K562 (cell line): ENCODE measurements at regions not wholly inside any gene's neighbourhood (a gene's known extent, or its start where the extent isn't known, plus 50 kb on each side); places are given as distances from the start of the nearest gene placed in this dataset.
"Not testable (repeated sequence)": the region's sequence is repeated elsewhere in the genome, so short reads cannot be mapped to it uniquely, and the experiment has no call there.

Source experiments
- ATAC-seq: fragments of 200-7000 bp; cut with Tn5 transposase; 3 replicates; pipeline ENCODE4 v1.9.1; 2020; ENCODE audit warnings: moderate library complexity
- BruUV-seq: library from RNA; stranded (reverse); fragments of 400-500 nt; replicated peaks from 2 replicates; lab custom pipeline; 2021; lab: Mats Ljungman, UMichigan
- CTCF ChIA-PET: fragments of 300-600 bp; formaldehyde crosslinking; extraction: SDS; loops from one replicate; lab custom pipeline; 2021; ENCODE audit warnings: low intra/inter-chr PET ratio; lab: Yijun Ruan, JAX
- POLR2A ChIA-PET: fragments of 300-600, 350-650 bp; sonication (Branson Sonifier 250); formaldehyde crosslinking; extraction: SDS; loops from one replicate; lab custom pipeline; 2021; ENCODE audit warnings: antibody characterized with exemption, inconsistent platforms; lab: Yijun Ruan, JAX
- DNase-seq, 4 experiments: peaks; one replicate each; pipeline versions ENCODE4 v3.0.0 to v3.0.0-alpha.2; 2011 to 2018; ENCODE audit warnings: low spot score in 3 of 4, mixed read lengths in 3 of 4; ENCODE audit errors: extremely low read depth in 1 of 4
- FAIRE-seq: peaks from 2 replicates; lab custom pipeline; 2011; peaks lifted over from hg19 to GRCh38; lab: Jason Lieb, UNC
- H2AFZ ChIP-seq: 2 replicates; pipeline ENCODE4 v1.6.0; 2011; ENCODE audit warnings: low read depth, low read length, control low read depth, inconsistent platforms
- H3K27ac ChIP-seq: fragments of 200-600 bp; 3 replicates; pipeline ENCODE4 v1.8.0; 2011; ENCODE audit warnings: low read depth, mild to moderate bottlenecking, control low read depth, inconsistent platforms, low read length, moderate library complexity, mixed read lengths; ENCODE audit errors: extremely low read depth
- H3K27me3 ChIP-seq, 2 experiments: fragments of 300-600 bp in 1 of 2; 2 replicates in 1 of 2; 3 replicates in 1 of 2; pipeline versions ENCODE4 v1.6.0 to v1.8.0; 2011; ENCODE audit warnings: inconsistent platforms in 2 of 2, low read length in 2 of 2, mild to moderate bottlenecking in 1 of 2, mixed read lengths in 1 of 2, moderate library complexity in 1 of 2; ENCODE audit not compliant: control insufficient read depth in 2 of 2, insufficient read depth in 2 of 2
- H3K36me3 ChIP-seq: fragments of 300-600 bp; 3 replicates; pipeline ENCODE4 v1.8.0; 2011; ENCODE audit warnings: mild to moderate bottlenecking, low read length, inconsistent platforms; ENCODE audit not compliant: control insufficient read depth, insufficient read depth
- H3K4me1 ChIP-seq, 2 experiments: fragments of 200-600 bp in 1 of 2; replicated peaks in 1 of 2; 2 replicates in 1 of 2; 3 replicates in 1 of 2; pipeline versions ENCODE4 v1.5.1 to v1.8.0; 2011; ENCODE audit warnings: inconsistent platforms in 2 of 2, low read length in 2 of 2, mild to moderate bottlenecking in 1 of 2, mixed read lengths in 1 of 2, moderate library complexity in 1 of 2; ENCODE audit not compliant: control insufficient read depth in 2 of 2, insufficient read depth in 2 of 2
- H3K4me2 ChIP-seq: 2 replicates; pipeline ENCODE4 v1.6.1; 2011; ENCODE audit warnings: low read length, control low read depth, inconsistent platforms, mixed read lengths; ENCODE audit not compliant: insufficient read depth
- H3K4me3 ChIP-seq: fragments of 200-600 bp; sonication (generic), shearing (Covaris generic); 2 replicates; pipeline ENCODE4 v1.5.1; 2016; ENCODE audit warnings: control low read depth, inconsistent platforms
- H3K79me2 ChIP-seq: fragments of 200-600 bp; 3 replicates; pipeline ENCODE4 v1.8.0; 2011; ENCODE audit warnings: low read length, inconsistent platforms; ENCODE audit not compliant: control insufficient read depth, insufficient read depth
- H3K9ac ChIP-seq, 2 experiments: 2 replicates each; pipeline versions ENCODE4 v1.6.0 to v1.6.1; 2011; ENCODE audit warnings: low read depth in 2 of 2, low read length in 2 of 2, control low read depth in 1 of 2, inconsistent platforms in 1 of 2, mild to moderate bottlenecking in 1 of 2, mixed read lengths in 1 of 2; ENCODE audit not compliant: insufficient read depth in 1 of 2
- H3K9me1 ChIP-seq: one replicate; pipeline ENCODE4 v1.6.0; 2011; ENCODE audit warnings: inconsistent platforms, mild to moderate bottlenecking, low read length, moderate library complexity; ENCODE audit not compliant: control insufficient read depth, insufficient read depth
- H3K9me3 ChIP-seq: replicated peaks from 2 replicates; pipeline ENCODE4 v1.5.1; 2011; ENCODE audit warnings: low read depth, low read length, inconsistent platforms; ENCODE audit not compliant: control insufficient read depth, insufficient read depth
- H4K20me1 ChIP-seq: replicated peaks from 2 replicates; pipeline ENCODE4 v1.6.1; 2011; ENCODE audit warnings: low read length, inconsistent platforms, mixed read lengths; ENCODE audit not compliant: control insufficient read depth, insufficient read depth
- CHD2 ChIP-seq: IDR thresholded peaks from 2 replicates; pipeline ENCODE4 v1.6.1; 2011; ENCODE audit warnings: low read depth, low read length
- TFAM ChIP-seq: fragments of 250-450 bp; sonication (Bioruptor Pico); conservative IDR thresholded peaks from 2 replicates; pipeline ENCODE4 v1.5.0; 2021; ENCODE audit warnings: mild to moderate bottlenecking, moderate library complexity
- TGIF2 ChIP-seq: sonication (generic); formaldehyde crosslinking; IDR thresholded peaks from 2 replicates; pipeline ENCODE4 v1.8.1; 2022; ENCODE audit warnings: mild to moderate bottlenecking, missing genetic modification reagents, moderate library complexity
- ZNF57 ChIP-seq: fragments of 450-650 bp; formaldehyde crosslinking; IDR thresholded peaks from 2 replicates; pipeline ENCODE4 v1.4.0; 2020; ENCODE audit warnings: mild to moderate bottlenecking, moderate library complexity
- ZNF644 ChIP-seq: fragments of 200-800 bp; sonication (Bioruptor generic); IDR thresholded peaks from 2 replicates; pipeline ENCODE4 v1.6.1; 2016; ENCODE audit warnings: low read depth, missing genetic modification characterization, missing compliant biosample characterization
- WGBS: fragments of 100-300 bp; shearing (Covaris generic); methylation state at CpG from one replicate; pipeline ENCODE4 v1.1.6; 2016; ENCODE audit warnings: low coverage, mixed read lengths; ENCODE audit not compliant: insufficient coverage; ENCODE audit errors: missing lambda C conversion rate; 5-methylcytosine and 5-hydroxymethylcytosine counted together
- in situ Hi-C: fragments of 300-500 bp; cut with MboI; formaldehyde crosslinking; loops from 4 replicates; pipeline ENCODE4 v1.15.0; 2018; ENCODE audit warnings: inconsistent platforms, mixed read lengths
- intact Hi-C: fragments of 100-400 bp; cut with micrococcal nuclease; formaldehyde crosslinking; loops from 2 replicates; pipeline ENCODE4 v1.14.2; 2022

- H2AFZ ChIP-seq, POLR2A ChIA-PET, intact Hi-C loops, H3K27me3 ChIP-seq, in situ Hi-C loops, H3K4me1 ChIP-seq, H3K27ac ChIP-seq, H3K4me3 ChIP-seq, DNase-seq, H3K36me3 ChIP-seq, H3K9ac ChIP-seq, FAIRE-seq, H3K4me2 ChIP-seq, H3K9me1 ChIP-seq, ATAC-seq, H3K79me2 ChIP-seq, CTCF ChIA-PET, H4K20me1 ChIP-seq, H3K9me3 ChIP-seq, BruUV-seq: not testable (repeated sequence)
- 2% methylated on average over 9 of the region's 10 CpGs for WGBS
Observed at GRCh38 chr7:46590918-46591905, 670.1 kb upstream of the IGFBP3 start.

- no peaks in the 10 kb centered on the region for H3K9me1 ChIP-seq
- WGBS, result 1% methylated on average over 5 of the region's 5 CpGs
- no peak for ATAC-seq
- POLR2A ChIA-PET, result no interaction called here
- no peaks in the 10 kb centered on the region for H3K4me1 ChIP-seq
- no peaks in the 10 kb centered on the region for H3K27me3 ChIP-seq
- H3K79me2 ChIP-seq, result no peaks in the 10 kb centered on the region
- H3K36me3 ChIP-seq, result no peaks in the 10 kb centered on the region
- H3K9me3 ChIP-seq, result no peaks in the 10 kb centered on the region; the same call in 1 of the 2 replicates
- H3K27ac ChIP-seq, result no peak overlapping the region
- H3K9ac ChIP-seq, result no peak overlapping the region
- H2AFZ ChIP-seq, result no peak overlapping the region
- no peak for DNase-seq
- in situ Hi-C loops, result no loop called here
- intact Hi-C loops, result no loop called here
- CTCF ChIA-PET, result no interaction called here
- no peak overlapping the region for H3K4me3 ChIP-seq
- TF ChIP-seq ZNF644 (tag) (no peak), TFAM (CRISPR knock-in tag) (no peak), TGIF2 (no peak), ZNF57 (CRISPR knock-in tag) (no peak), CHD2 (no peak)
- no peaks in the 10 kb centered on the region for H4K20me1 ChIP-seq
- FAIRE-seq, result no peak
- no peak overlapping the region for H3K4me2 ChIP-seq
- no TSS peak for BruUV-seq
Observed at GRCh38 chr7:46589286-46589685, 668.2 kb upstream of the IGFBP3 start.
